WERI-Rb-1 (cell line): ENCODE measurements at regions not wholly inside any gene's neighbourhood (a gene's known extent, or its start where the extent isn't known, plus 50 kb on each side); places are given as distances from the start of the nearest gene placed in this dataset.
A peak's percentile ranks its signal among the peaks of the same experiment; 100 is the strongest.
"Not testable (repeated sequence)": the region's sequence is repeated elsewhere in the genome, so short reads cannot be mapped to it uniquely, and the experiment has no call there.

Source experiments
- DNase-seq: peaks from one replicate; pipeline ENCODE4 v3.0.0-alpha.2; 2020
- H3K27ac ChIP-seq: fragments of 250-450 bp; sonication (Bioruptor Pico); 2 replicates; pipeline ENCODE4 v1.5.1; 2020; ENCODE audit warnings: mild to moderate bottlenecking, moderate library complexity
- H3K27me3 ChIP-seq: fragments of 250-450 bp; sonication (Bioruptor Pico); 2 replicates; pipeline ENCODE4 v1.5.1; 2021; ENCODE audit warnings: mild to moderate bottlenecking, low read depth, moderate library complexity; ENCODE audit not compliant: insufficient read depth, severe bottlenecking
- H3K36me3 ChIP-seq: fragments of 250-450 bp; sonication (Bioruptor Pico); 2 replicates; pipeline ENCODE4 v1.5.1; 2020; ENCODE audit warnings: mild to moderate bottlenecking, moderate library complexity
- H3K4me3 ChIP-seq: 2 replicates; pipeline ENCODE4 v1.5.1; 2011; ENCODE audit warnings: low read depth, mild to moderate bottlenecking, control low read depth, low read length
- H3K9me3 ChIP-seq: fragments of 250-450 bp; sonication (Bioruptor Pico); 2 replicates; pipeline ENCODE4 v1.5.1; 2021; ENCODE audit warnings: mild to moderate bottlenecking, moderate library complexity; ENCODE audit not compliant: severe bottlenecking
- CTCF ChIP-seq: IDR thresholded peaks from 2 replicates; pipeline ENCODE4 v1.5.1; 2011; ENCODE audit warnings: low read depth, mild to moderate bottlenecking, control low read depth, inconsistent platforms, low read length

GRCh38 chr3:26114851-26115250 is 325.0 kb downstream of the OXSM start:
- H3K27me3 ChIP-seq: no peaks in the 10 kb centered on the region
- no peaks in the 10 kb centered on the region for H3K36me3 ChIP-seq
- H3K27ac ChIP-seq: no peak overlapping the region
- no peaks in the 10 kb centered on the region for H3K9me3 ChIP-seq
- no peak for DNase-seq
- TF ChIP-seq CTCF: no peak
- no peak overlapping the region for H3K4me3 ChIP-seq

- Histone ChIP-seq H3K36me3 (no peaks in the 10 kb centered on the region), H3K4me3 (no peak overlapping the region), H3K27me3 (no peaks in the 10 kb centered on the region), H3K9me3 (no peaks in the 10 kb centered on the region), H3K27ac (no peak overlapping the region)
- peak; percentile 57 for TF ChIP-seq CTCF
- DNase-seq: peak; percentile 18
Measured at GRCh38 chr3:26118165-26118564, 328.3 kb downstream of the OXSM start.

- no peak for DNase-seq
- H3K27me3 ChIP-seq: no peaks in the 10 kb centered on the region
- no peaks in the 10 kb centered on the region for H3K36me3 ChIP-seq
- no peak for TF ChIP-seq CTCF
- no peak overlapping the region for H3K27ac ChIP-seq
- H3K4me3 ChIP-seq: no peak overlapping the region
- no peaks in the 10 kb centered on the region for H3K9me3 ChIP-seq
Measured at GRCh38 chr3:26132942-26133341, 343.1 kb downstream of the OXSM start.

GRCh38 chr3:26141296-26141695 is 351.4 kb downstream of the OXSM start:
- H3K27ac ChIP-seq: no peak overlapping the region
- no peak for DNase-seq
- TF ChIP-seq CTCF: no peak

GRCh38 chr3:26145769-26146168 is 355.9 kb downstream of the OXSM start:
- Histone ChIP-seq H3K27me3 (no peaks in the 10 kb centered on the region), H3K27ac (no peak overlapping the region), H3K36me3 (no peaks in the 10 kb centered on the region), H3K4me3 (no peak overlapping the region), H3K9me3 (no peaks in the 10 kb centered on the region)
- no peak for TF ChIP-seq CTCF
- no peak for DNase-seq

More at GRCh38 chr3:26141296-26141695, 351.4 kb downstream of the OXSM start:
- Histone ChIP-seq H3K27me3 (no peaks in the 10 kb centered on the region), H3K4me3 (no peak overlapping the region), H3K36me3 (no peaks in the 10 kb centered on the region), H3K9me3 (no peaks in the 10 kb centered on the region)

- not testable (repeated sequence) for H3K27me3 ChIP-seq, H3K9me3 ChIP-seq, DNase-seq
Measured at GRCh38 chr3:26157428-26157827, 367.5 kb downstream of the OXSM start.

More at GRCh38 chr3:26157428-26157827, 367.5 kb downstream of the OXSM start:
- not testable (repeated sequence) for H3K4me3 ChIP-seq, H3K36me3 ChIP-seq, H3K27ac ChIP-seq
